Renal pelvis (tissue), 1 donor: ENCODE measurements at regions not wholly inside any gene's neighbourhood (a gene's known extent, or its start where the extent isn't known, plus 50 kb on each side); places are given as distances from the start of the nearest gene placed in this dataset.
"Not testable (repeated sequence)": the region's sequence is repeated elsewhere in the genome, so short reads cannot be mapped to it uniquely, and the experiment has no call there.

Experiments
- DNase-seq: peaks from one replicate; pipeline ENCODE4 v3.0.0-alpha.2; 2013

DNA sequence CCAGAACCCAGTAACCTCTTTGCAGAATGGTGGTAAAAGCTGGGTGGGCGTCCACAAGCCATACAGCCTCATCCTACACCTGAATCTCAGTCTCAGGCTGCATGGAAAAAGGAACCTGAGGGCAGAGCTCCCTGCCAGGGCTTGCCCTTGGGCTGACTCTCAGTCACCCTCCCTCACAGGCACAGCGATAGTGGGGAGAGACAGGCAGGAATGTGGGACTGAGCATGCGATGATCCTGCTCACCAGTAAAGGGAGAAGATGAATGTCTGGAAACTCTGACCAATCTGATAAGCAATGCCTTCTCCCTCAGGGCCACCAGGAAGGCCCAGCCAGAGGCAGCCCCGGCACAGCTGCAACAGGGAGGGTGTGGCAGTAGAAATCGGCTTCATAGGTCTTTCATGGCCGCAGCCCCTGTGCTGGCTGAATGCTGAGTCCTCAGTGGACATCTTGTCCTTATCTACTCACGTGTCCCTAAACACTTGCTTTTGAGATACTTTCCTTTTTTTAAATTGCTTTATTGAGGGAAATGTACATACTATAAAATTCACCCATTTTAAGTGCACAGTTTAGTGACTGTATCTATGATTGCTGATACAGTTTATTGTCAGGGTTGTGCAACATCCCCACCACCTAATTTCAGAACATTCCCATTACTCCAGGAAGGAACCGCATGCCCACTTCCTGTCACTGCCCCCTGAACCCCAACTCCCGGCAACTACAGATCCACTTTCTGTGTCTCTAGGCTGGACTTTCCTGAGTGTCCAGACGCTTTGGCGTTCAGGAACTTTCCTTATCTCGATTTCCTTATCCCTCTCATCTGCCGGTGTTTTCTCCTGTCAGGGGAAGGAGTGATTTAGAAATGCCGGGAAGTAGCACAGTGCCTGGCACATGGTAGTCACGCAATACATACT lies 258.1 kb downstream of the PCNX1 start:
- DNase-seq: no peak

DNA sequence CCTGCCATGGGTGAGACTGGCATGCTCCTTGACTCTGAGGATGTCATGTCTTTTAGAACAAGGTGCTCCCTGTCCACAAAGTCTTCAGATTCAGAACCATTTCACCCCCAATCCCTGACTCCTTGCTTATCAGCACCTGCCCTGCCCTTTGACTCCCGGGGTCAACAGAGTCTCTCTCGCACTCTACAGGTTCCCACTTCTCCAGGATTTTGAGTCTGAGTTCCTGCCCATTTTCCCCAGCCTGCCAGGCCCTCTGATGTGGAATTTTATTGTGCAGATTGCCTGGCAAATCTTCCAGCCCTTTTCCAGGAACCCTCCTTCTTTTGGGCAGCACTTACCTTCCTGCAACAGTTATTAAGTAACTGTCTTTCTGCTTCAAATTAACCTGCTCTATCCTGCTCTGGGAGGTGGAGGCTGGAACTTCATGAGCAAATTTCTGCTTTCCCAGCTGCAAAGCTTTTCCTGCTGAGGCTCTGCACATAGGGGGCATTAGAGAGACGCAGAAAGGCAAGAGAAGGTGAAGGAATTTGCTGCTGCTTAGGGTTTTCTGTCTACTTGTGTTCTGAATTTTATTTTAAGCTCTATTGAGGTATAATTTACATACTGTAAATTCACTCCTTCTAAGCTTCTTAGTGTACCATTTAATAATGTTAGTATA lies 259.1 kb downstream of the PCNX1 start:
- no peak for DNase-seq

DNA sequence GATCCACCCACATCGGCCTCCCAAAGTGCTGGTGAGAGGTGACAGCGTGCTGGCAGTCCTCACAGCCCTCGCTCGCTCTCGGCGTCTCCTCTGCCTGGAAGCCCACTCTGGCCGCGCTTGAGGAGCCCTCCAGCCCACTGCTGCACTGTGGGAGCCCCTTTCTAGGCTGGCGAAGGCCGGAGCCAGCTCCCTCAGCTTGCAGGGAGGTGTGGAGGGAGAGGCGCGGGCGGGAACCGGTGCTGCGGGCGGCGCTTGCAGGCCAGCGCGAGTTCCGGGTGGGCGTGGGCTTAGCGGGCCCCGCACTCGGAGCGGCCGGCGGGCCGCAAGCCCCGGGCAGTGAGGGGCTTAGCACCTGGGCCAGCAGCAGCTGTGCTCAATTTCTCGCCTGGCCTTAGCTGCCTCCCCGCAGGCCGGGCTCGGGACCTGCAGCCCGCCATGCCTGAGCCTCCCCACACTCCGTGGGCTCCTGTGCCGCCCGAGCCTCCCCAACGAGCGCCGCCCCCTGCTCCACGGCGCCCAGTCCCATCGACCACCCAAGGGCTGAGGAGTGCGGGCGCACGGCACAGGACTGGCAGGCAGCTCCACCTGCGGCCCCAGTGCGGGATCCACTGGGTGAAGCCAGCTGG lies 260.2 kb downstream of the PCNX1 start:
- not testable (repeated sequence) for DNase-seq

DNA sequence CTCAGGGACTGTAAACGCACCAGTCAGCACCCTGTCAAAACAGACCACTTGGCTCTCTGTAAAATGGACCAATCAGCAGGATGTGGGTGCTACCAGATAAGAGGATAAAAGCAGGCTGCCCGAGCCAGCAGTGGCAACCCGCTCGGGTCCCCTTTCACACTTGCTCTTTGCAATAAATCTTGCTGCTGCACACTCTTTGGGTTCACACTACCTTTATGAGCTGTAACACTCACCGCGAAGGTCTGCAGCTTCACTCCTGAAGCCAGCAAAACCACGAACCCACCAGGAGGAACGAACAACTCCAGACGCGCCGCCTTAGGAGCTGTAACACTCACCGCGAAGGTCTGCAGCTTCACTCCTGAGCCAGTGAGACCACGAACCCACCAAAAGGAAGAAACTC lies 260.9 kb downstream of the PCNX1 start:
- not testable (repeated sequence) for DNase-seq

DNA sequence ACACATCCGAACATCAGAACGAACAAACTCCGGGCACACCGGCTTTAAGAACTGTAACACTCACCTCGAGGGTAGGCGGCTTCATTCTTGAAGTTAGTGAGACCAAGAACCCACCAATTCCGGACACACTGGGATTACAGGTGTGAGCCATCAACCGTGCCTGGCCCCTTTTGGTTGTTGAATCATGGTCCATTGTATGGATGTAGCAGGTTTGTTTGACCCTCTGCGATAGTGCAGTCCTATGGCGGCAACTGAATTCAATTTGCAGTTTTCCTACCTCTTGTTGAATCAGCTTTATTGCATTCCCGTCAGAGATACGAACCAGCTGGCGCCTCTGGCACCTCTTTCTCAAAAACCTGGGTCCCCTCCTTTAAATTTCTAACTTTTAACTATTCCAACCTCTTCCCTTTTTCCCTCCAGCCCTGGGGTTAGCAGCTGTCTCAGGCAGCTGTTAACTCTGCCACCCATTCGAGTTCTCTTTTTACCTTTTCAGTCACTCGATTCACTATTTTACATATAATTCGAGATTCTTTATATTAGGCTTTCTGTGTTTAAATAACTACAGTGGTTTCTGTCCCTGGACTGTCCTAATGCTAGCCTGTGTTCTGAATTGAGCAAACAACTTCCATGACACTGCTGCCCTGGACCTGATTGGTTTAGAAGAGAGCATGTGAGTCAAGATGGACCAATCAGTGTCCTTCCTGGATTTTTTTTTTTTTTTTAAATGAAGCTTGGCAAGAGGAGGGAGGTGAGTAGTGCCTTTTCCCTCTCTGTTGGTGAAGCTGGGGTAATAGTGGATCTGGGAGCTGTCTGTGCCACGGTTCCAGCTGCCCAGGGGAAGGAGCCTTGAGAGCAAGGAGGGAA lies 261.5 kb downstream of the PCNX1 start:
- no peak for DNase-seq

DNA sequence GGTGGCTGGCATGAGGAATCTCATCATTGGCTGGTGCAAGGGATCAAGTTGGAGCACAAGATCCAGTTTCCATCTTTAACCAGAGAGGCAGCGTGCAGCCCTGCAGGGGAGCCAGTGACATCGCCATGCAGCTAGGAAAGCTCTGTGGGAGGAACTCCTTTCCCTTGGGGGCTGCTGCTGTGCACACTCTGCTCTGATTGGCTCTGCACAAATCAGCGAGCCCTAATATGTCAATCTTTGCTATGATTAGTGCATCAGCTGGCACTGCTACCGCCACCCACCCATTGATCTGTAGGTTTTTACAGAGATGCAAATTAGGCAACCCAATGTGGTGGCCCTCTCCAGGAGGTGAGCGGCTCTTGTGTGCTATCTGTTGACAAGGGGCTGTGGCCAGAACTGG lies 262.6 kb downstream of the PCNX1 start:
- DNase-seq: no peak

DNA sequence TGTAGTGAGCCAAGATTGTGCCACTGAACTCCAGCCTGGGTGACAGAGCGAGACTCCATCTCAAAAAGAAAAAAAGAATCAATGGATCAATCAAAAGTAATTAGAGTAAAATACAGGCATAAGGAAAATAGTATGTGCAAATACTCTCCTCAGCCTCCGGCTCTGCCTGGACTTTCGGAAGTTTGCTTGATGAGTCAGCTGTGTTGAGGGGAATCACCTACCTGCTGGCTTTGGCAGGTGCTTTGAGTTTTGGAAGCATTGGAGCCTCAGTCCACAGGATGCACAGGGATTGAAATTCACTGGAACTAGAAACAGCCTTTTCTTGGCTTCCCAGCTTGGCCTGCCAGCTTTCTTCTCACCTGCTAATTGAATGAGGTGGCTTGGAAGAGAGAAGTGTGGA lies 268.2 kb downstream of the PCNX1 start:
- no peak for DNase-seq

DNA sequence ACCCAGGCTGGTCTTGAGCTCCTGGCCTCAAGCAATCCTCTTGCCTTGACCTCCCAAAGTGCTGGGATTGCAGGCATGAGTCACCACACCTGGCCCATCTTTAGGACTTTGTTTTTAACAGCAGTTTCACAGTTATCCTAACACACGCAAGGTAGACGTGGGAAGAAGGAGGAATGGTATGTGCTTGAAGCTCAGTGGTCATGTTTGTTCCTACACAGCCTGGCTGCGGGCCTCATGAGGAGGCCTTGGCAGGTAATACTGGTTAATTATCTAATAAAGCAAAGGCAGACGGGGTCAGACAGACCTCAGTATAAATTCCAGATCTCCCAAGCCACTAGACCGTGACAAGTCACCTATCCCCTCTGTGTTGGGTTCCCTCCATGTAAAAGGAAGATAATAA lies 271.8 kb downstream of the PCNX1 start:
- no peak for DNase-seq

DNA sequence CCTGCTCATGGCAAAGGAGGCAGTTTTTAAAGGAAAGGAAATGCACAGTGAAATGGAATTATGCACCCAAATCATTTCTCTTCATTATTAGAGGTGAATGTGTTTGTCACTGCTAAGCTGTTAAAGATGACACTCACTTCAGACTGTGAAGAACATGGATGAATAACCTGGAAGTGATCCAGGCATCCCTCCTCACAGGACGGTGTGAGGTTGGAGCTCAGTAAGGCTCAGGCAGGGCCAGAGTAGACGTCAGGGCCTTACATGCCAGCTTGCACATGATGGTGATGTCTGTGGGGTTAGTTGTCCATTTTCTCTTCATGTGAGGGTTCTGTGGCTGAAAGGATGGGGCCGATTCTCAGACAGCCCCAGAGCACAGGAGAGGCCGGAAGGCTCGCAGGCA lies 273.1 kb downstream of the PCNX1 start:
- no peak for DNase-seq

DNA sequence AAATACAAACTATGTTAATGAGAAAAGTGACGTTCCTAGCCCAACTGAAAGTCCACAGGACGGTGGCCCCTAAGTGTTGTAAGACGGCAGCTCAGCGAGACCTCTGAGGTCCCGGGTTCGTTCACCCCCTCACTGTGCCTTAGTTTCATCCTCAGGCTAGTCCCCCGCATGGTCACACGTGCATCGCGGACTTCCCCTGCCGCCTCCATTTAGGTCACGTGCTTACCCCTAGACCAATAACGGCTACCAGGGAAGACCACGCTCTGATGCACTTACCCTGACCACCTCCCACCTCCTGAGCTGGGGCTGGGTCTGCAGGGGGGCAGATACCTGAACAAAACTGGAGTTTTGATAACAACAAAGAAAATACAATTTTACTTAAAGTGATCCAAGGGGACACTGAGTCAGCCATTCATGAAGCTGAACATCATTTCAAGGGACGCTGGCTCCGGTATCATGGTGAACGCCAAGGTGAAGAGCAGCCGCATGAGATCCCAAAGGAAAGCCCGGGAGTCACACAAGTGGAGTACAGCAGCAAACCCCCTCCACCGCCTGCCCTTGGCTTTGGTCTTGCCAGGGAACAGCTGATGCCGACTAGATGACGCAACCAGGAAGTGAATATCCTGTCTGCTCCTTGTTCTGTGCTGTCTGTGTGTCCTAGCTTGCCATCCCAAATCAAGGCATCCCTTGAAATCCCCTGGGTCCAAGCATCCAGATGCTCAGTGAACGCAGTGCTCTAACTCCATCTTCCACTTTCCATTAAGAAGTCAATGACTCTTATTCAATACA lies 274.1 kb downstream of the PCNX1 start:
- DNase-seq: no peak

DNA sequence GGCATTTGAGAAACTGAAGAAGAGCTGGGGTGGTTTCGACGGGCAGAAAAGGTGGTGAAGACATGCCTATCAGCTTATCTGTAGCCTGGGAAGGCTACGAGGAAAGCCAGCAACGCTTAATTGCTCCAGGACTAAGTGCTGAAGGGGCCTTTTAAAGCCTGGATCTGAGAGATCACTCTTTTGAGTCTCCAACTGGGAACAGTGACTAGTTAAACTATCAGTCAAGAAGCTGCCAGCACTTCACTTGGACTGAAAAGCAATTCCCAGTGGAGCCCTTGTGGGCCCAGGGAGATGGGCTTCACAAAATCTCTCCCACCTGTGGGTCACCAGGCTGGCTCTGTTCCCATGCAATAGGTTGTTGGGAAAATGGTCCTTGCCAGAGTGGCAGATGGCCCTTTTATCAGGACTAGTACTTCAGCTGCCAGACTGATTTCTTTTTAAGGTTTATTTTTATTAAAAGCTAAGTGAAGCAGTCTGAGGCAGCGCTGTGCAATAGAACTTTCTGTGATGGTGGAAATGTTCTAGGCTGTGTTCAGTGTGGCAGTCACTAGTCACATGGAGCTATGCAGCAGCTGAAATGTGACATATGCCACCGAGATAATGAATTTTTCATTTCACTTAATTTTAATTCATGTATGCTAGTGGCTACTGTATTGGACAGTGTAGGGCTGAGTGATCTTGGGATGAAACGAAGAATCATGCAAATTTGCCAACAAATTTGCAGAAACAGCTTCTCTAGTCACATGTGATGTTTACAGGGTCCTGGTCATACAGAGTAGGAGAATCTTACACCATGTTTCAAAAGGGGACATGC lies 276.8 kb downstream of the PCNX1 start:
- no peak for DNase-seq

DNA sequence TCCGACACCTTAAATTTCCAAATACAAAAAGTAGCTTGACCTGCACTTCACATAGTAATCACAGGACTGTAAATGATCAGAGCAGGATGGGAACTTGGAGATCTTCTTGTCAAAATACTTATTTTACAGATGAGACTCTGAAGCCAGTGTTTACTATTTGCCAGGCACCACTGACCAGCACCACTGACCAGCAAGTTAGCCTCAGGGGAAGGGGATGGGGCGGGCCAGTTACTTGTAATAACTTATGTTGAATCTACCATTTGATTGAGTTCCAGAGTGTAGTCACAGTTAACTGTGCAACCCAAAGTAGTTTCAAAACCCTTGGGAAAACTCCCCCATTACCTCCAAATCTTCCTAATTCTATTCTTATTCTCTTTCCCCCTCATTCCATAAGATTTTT lies 278.4 kb downstream of the PCNX1 start:
- DNase-seq: no peak

DNA sequence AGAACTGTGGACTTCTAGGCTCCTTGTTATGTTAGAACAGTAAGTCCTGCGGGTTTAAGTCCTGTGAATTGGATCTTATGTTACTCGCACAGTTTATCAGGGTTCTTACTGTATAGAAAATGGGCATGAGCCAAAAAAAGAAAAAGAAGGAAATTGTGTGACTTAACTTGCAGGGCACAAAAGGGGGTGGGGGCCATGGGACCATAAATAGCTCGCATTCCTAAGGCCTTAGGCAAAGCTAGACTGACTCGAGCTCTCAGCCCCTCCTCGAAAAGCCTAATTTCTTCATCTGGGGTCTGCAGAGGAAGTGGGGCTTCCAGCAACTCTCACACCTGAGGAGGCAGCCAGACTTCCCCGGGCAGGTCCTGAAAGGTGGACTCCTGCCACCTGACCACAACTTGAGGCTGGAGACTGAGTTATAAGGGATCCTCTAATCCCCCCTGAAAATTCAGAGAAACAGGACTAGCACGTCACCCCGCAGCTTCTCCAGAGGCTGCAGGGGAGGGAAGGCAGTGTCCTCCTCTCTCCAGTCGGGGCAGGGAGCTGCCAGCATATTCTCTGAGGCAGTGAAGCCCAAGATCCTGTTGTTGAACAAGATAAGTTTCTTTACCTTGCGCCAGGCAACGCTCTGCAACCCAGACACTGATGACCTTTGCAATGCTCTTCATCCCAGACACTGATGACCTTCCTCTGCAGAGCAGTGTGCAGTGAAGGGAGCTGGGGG lies 280.5 kb downstream of the PCNX1 start:
- DNase-seq: no peak

DNA sequence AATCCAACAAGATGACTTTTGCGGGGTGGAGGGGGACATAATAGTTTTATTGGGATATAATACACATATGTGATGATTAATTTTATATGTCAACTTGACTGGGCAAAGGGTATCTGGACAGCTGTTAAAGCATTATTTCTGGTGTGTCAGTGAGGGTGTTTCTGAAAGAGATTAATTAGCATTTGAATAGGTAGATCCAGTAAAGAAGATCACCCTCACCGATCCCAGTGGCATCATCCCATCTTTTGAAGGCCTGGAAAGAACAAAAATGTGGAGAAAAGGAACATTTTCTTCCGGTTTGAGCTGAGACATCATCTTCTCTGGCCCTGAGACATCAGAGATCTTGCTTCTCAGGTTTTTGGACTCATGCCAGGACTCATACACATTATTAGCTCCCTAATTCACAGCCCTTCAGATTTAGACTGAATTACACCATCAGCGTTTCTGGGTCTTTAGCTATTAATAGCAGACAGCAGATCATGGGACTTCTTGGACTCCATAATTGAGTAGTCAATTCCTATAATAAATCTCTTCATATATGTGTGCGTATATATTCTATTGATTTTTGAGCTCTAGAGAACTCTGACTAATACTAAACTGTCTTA lies 283.6 kb downstream of the PCNX1 start:
- no peak for DNase-seq

DNA sequence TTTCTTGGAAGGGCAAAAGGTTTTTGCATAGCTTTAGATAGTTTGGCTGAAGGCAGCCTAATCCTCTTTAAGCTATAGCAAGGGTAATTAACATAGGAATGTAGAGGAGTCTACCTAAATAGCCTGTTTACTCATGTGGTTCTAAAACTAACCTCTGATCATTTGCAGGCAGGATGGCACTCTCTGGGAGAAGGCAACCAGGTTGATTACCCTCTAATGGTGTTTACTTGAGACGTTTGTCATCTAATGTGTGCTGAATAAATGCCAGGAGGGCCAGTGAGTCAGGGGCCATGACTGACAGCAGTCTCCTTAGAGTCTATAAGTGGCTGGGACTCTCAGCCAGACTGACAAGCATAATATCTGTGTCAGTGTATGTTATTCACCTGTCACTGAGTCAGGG lies 286.4 kb downstream of the PCNX1 start:
- peak; percentile 17 for DNase-seq

DNA sequence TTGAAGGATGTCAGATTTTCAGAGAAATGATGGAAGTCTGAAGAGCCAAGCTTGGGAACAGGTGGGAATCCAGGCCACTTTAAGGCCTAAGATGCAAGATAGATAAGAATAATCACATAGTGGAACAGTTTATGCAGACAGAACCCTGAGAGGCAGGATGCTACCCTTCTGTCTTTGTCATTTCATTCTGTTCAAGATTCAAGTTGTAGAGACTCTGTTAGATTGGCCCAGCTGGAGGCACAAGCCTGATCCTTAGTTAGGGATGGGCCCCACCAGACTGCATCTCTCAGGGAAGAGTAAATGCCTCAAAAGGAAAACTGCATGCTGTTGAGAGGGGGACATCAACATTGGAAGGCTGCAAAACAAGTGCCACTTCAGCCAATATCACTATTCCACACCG lies 287.0 kb downstream of the PCNX1 start:
- DNase-seq: no peak

DNA sequence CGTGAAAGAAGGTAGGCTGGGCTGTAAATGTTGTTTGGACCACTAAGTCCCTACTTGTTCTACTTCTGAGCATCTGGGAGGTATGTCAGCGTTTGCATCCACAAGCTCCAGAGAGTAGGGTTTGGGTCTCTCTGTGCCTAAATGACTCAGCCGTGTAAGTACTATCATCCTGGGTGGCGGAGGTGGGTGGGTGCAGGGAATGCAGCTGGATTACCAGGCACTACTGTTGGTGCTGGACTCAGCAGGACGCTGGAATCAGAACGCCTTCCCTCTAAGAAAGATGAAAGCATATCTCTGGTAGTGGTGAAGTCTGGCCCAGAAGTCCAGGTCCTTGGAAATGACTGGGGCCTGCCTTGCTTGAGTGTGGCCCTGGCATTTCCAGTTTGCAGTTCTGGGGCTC lies 289.7 kb downstream of the PCNX1 start:
- DNase-seq: no peak

DNA sequence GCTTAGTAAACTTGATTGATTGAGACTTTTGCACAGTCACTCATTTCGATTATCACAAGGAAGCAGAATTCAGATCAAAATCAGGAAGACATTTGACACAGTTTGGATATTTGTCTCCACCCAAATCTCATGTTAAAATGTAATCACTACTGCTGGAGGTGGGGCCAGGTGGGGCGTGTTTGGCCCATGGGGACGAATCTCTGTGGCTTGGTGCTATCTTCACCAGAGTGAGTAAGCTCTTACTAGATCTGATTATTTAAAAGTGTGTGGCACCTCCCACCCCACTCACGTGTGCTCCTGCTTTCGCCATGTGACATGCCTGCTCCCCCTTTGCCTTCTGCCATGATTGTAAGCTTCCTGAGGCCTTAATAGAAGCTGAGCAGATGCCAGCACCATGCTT lies 291.4 kb downstream of the PCNX1 start:
- DNase-seq: no peak

DNA sequence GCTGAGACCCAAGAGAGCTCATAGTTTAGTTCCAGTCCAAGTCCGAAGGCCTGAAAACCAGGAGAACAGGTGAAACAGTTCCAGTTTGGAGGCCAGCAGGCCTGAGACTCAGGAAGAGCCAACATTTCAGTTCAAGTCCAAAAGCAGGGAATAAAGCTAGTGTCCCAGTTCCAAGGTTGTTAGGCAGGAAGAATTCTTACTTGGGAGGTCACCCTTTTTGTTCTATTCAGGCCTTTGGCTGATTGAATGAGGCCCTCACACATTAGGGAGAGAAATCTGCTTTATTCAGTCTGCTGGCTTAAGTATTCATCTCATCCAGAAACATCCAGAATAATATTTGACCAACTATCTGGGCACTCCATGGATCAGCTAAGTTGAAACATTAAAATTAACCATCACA lies 294.6 kb downstream of the PCNX1 start:
- DNase-seq: no peak
